PC-3 (cell line): ENCODE measurements at regions not wholly inside any gene's neighbourhood (a gene's known extent, or its start where the extent isn't known, plus 50 kb on each side); places are given as distances from the start of the nearest gene placed in this dataset.

Experiments
- ATAC-seq: fragments of 200-7000 bp; cut with Tn5 transposase; 2 replicates; pipeline ENCODE4 v1.9.1; 2020; ENCODE audit warnings: mild to moderate bottlenecking, moderate library complexity
- BruUV-seq: library from RNA; stranded (reverse); fragments of 400-500 nt; replicated peaks from 2 replicates; lab custom pipeline; 2021; lab: Mats Ljungman, UMichigan
- CTCF ChIA-PET: fragments of 300-600 bp; sonication (Branson Sonifier 250); formaldehyde crosslinking; loops from one replicate; lab custom pipeline; 2022; ENCODE audit warnings: antibody characterized with exemption; lab: Charles Lee
- POLR2A ChIA-PET: fragments of 300-600 bp; sonication (Branson Sonifier 250); formaldehyde crosslinking; loops from one replicate; lab custom pipeline; 2022; ENCODE audit warnings: antibody characterized with exemption; ENCODE audit not compliant: unreplicated experiment; lab: Charles Lee
- DNase-seq: peaks from one replicate; pipeline ENCODE4 v3.0.0-alpha.2; 2015
- H2AFZ ChIP-seq: fragments of 300-600 bp; sonication (generic); 2 replicates; pipeline ENCODE4 v1.6.0; 2016; ENCODE audit warnings: antibody characterized with exemption, low read length
- H3F3A ChIP-seq: fragments of 300-600 bp; sonication (generic); one replicate; pipeline ENCODE4 v1.6.0; 2017; ENCODE audit warnings: antibody characterized with exemption, low read length, control low read depth, mild to moderate bottlenecking; ENCODE audit not compliant: unreplicated experiment
- H3K27ac ChIP-seq: fragments of 300-600 bp; sonication (generic); 2 replicates; pipeline ENCODE4 v1.5.1; 2016; ENCODE audit warnings: mild to moderate bottlenecking, low read length
- H3K27me3 ChIP-seq: fragments of 300-600 bp; sonication (generic); 2 replicates; pipeline ENCODE4 v1.6.1; 2016; ENCODE audit warnings: low read length, mixed read lengths
- H3K36me3 ChIP-seq: fragments of 300-600 bp; sonication (generic); 2 replicates; pipeline ENCODE4 v1.6.1; 2016; ENCODE audit warnings: low read depth, mixed run types, low read length, mixed read lengths
- H3K4me1 ChIP-seq: fragments of 300-600 bp; sonication (generic); 2 replicates; pipeline ENCODE4 v1.5.1; 2016; ENCODE audit warnings: low read length; ENCODE audit not compliant: insufficient read depth
- H3K4me2 ChIP-seq: fragments of 300-600 bp; sonication (generic); 2 replicates; pipeline ENCODE4 v1.6.0; 2016; ENCODE audit warnings: low read length
- H3K4me3 ChIP-seq: fragments of 300-600 bp; sonication (generic); 2 replicates; pipeline ENCODE4 v1.5.1; 2016; ENCODE audit warnings: mild to moderate bottlenecking, low read length, mixed read lengths
- H3K79me2 ChIP-seq: fragments of 300-600 bp; sonication (generic); 2 replicates; pipeline ENCODE4 v1.6.1; 2017; ENCODE audit warnings: low read length, mixed read lengths
- H3K9ac ChIP-seq: fragments of 300-600 bp; sonication (generic); 2 replicates; pipeline ENCODE4 v1.6.0; 2016; ENCODE audit warnings: mild to moderate bottlenecking, low read length
- H3K9me2 ChIP-seq: fragments of 300-600 bp; sonication (generic); replicated peaks from 2 replicates; pipeline ENCODE4 v1.6.1; 2016; ENCODE audit warnings: mixed run types, low read length, mixed read lengths
- H3K9me3 ChIP-seq: fragments of 300-600 bp; sonication (generic); 2 replicates; pipeline ENCODE4 v1.6.1; 2016; ENCODE audit warnings: low read length, mixed read lengths
- H4K20me1 ChIP-seq: fragments of 300-600 bp; sonication (generic); 2 replicates; pipeline ENCODE4 v1.6.1; 2016; ENCODE audit warnings: low read length, mixed read lengths
- CTCF ChIP-seq: fragments of 300-600 bp; sonication (generic); conservative IDR thresholded peaks from 2 replicates; pipeline ENCODE4 v1.5.1; 2017; ENCODE audit warnings: antibody characterized with exemption, low read depth, mild to moderate bottlenecking, low read length
- EZH2 ChIP-seq: fragments of 300-600 bp; sonication (generic); IDR thresholded peaks from one replicate; pipeline ENCODE4 v1.6.1; 2017; ENCODE audit warnings: antibody characterized with exemption, mild to moderate bottlenecking, low read length; ENCODE audit not compliant: unreplicated experiment
- EZH2phosphoT487 ChIP-seq: fragments of 300-600 bp; sonication (generic); IDR thresholded peaks from 2 replicates; pipeline ENCODE4 v1.6.1; 2018; ENCODE audit warnings: mild to moderate bottlenecking, antibody characterized with exemption, low read length, borderline replicate concordance
- intact Hi-C: fragments of 100-400 bp; cut with micrococcal nuclease; formaldehyde crosslinking; loops from 2 replicates; pipeline ENCODE4 v1.9.0; 2023

GRCh38 chr2:11988691-11989353 is 242.4 kb downstream of the LPIN1 start:
- H3K27me3 ChIP-seq, result no peaks in the 10 kb centered on the region
- no peak overlapping the region for H3K9ac ChIP-seq
- H3K4me3 ChIP-seq, result no peak overlapping the region
- H3K79me2 ChIP-seq, result no peaks in the 10 kb centered on the region
- DNase-seq (no peak), ATAC-seq (no peak)
- ChIA-PET POLR2A (no interaction called here), CTCF (no interaction called here)
- H3K27ac ChIP-seq, result no peak overlapping the region
- H3F3A ChIP-seq, result no peaks in the 10 kb centered on the region
- H3K9me3 ChIP-seq, result no peaks in the 10 kb centered on the region
- H3K9me2 ChIP-seq, result no peaks in the 10 kb centered on the region
- TF ChIP-seq EZH2phosphoT487, result no peak
- no peak for TF ChIP-seq CTCF
- no peak for TF ChIP-seq EZH2
- H3K4me1 ChIP-seq, result no peaks in the 10 kb centered on the region
- BruUV-seq, result no TSS peak
- H3K36me3 ChIP-seq, result no peaks in the 10 kb centered on the region
- no peak overlapping the region for H3K4me2 ChIP-seq
- H4K20me1 ChIP-seq, result no peaks in the 10 kb centered on the region
- H2AFZ ChIP-seq, result no peak overlapping the region
- intact Hi-C loops, result no loop called here

- Histone ChIP-seq H3K4me3 (no peak overlapping the region), H3K27ac (no peak overlapping the region)
- BruUV-seq, result no TSS peak
Measured at GRCh38 chr2:11989354-11989703, 242.9 kb downstream of the LPIN1 start.

More at GRCh38 chr2:11989354-11989703, 242.9 kb downstream of the LPIN1 start:
- ATAC-seq, result no peak
- intact Hi-C loops, result no loop called here
- Histone ChIP-seq H2AFZ (no peak overlapping the region), H3F3A (no peaks in the 10 kb centered on the region), H3K4me2 (no peak overlapping the region), H3K9me2 (no peaks in the 10 kb centered on the region), H3K27me3 (no peaks in the 10 kb centered on the region), H3K36me3 (no peaks in the 10 kb centered on the region), H4K20me1 (no peaks in the 10 kb centered on the region), H3K9me3 (no peaks in the 10 kb centered on the region), H3K4me1 (no peaks in the 10 kb centered on the region), H3K9ac (no peak overlapping the region), H3K79me2 (no peaks in the 10 kb centered on the region)
- DNase-seq, result no peak
- CTCF ChIA-PET, result no interaction called here
- TF ChIP-seq CTCF (no peak), EZH2phosphoT487 (no peak), EZH2 (no peak)
- POLR2A ChIA-PET, result no interaction called here
